ENCODE measurements at regions not wholly inside any gene's neighbourhood (a gene's known extent, or its start where the extent isn't known, plus 50 kb on each side); places are given as distances from the start of the nearest gene placed in this dataset.

- no peaks in the 10 kb centered on the region for H3K4me1 ChIP-seq (ENCODE audit: control insufficient read depth in 1 of 2, insufficient read depth in 2 of 2, low read length in 2 of 2)
- H3K27me3 ChIP-seq (ENCODE audit: control insufficient read depth in 1 of 2, insufficient read depth in 2 of 2, low read length in 2 of 2) = no peaks in the 10 kb centered on the region
- H3K4me3 ChIP-seq (ENCODE audit: low read depth in 1 of 2, low read length in 2 of 2) = no peak overlapping the region
- no peak overlapping the region for H3K9ac ChIP-seq (ENCODE audit: low read depth in 1 of 2, low read length in 2 of 2)
- no peaks in the 10 kb centered on the region for H3K9me3 ChIP-seq (ENCODE audit: control insufficient read depth in 1 of 2, low read length in 2 of 2)
- no peak overlapping the region for H3K27ac ChIP-seq (ENCODE audit: low read depth, low read length)
- H3K36me3 ChIP-seq (ENCODE audit: control insufficient read depth in 1 of 2, insufficient read depth in 2 of 2, low read length in 2 of 2) = no peaks in the 10 kb centered on the region
These were observed 617.9 kb downstream of the BNC2 start for GRCh38 chr9:16252616-16253015.

GRCh38 chr9:16254674-16255073, 615.8 kb downstream of the BNC2 start:
- H3K9me3 ChIP-seq (ENCODE audit: control insufficient read depth in 1 of 2, low read length in 2 of 2) = no peaks in the 10 kb centered on the region
- no peak overlapping the region for H3K4me3 ChIP-seq (ENCODE audit: low read depth in 1 of 2, low read length in 2 of 2)
- H3K9ac ChIP-seq (ENCODE audit: low read depth in 1 of 2, low read length in 2 of 2) = no peak overlapping the region
- H3K4me1 ChIP-seq (ENCODE audit: control insufficient read depth in 1 of 2, insufficient read depth in 2 of 2, low read length in 2 of 2) = no peaks in the 10 kb centered on the region
- no peak overlapping the region for H3K27ac ChIP-seq (ENCODE audit: low read depth, low read length)
- H3K27me3 ChIP-seq (ENCODE audit: control insufficient read depth in 1 of 2, insufficient read depth in 2 of 2, low read length in 2 of 2) = no peaks in the 10 kb centered on the region
- no peaks in the 10 kb centered on the region for H3K36me3 ChIP-seq (ENCODE audit: control insufficient read depth in 1 of 2, insufficient read depth in 2 of 2, low read length in 2 of 2)

DNA sequence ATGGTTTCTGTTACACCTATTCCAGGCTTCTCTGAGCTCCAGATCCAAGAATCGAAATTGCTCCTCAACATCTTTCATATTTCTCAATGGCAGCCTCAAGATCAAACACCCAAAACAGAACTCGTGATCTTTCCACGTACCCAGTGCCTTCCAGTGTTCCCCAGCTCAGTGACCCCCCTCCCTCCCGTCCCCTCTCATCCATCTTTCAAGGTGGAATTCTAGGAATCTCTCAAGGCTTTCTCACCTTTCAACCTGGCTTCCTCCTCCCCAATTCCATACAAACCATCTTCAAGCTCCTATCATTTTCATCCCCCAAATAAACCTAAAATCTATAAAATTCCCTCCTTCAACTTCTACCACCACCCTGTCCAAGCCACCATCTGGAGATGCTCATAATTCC, 615.3 kb downstream of the BNC2 start:
- Histone ChIP-seq H3K36me3 (ENCODE audit: control insufficient read depth in 1 of 2, insufficient read depth in 2 of 2, low read length in 2 of 2) (no peaks in the 10 kb centered on the region), H3K27ac (ENCODE audit: low read depth, low read length) (no peak overlapping the region), H3K4me3 (ENCODE audit: low read depth in 1 of 2, low read length in 2 of 2) (no peak overlapping the region), H3K27me3 (ENCODE audit: control insufficient read depth in 1 of 2, insufficient read depth in 2 of 2, low read length in 2 of 2) (no peaks in the 10 kb centered on the region), H3K4me1 (ENCODE audit: control insufficient read depth in 1 of 2, insufficient read depth in 2 of 2, low read length in 2 of 2) (no peaks in the 10 kb centered on the region), H3K9ac (ENCODE audit: low read depth in 1 of 2, low read length in 2 of 2) (no peak overlapping the region), H3K9me3 (ENCODE audit: control insufficient read depth in 1 of 2, low read length in 2 of 2) (no peaks in the 10 kb centered on the region)

- no peaks in the 10 kb centered on the region for H3K27me3 ChIP-seq (ENCODE audit: control insufficient read depth in 1 of 2, insufficient read depth in 2 of 2, low read length in 2 of 2)
- H3K9ac ChIP-seq (ENCODE audit: low read depth in 1 of 2, low read length in 2 of 2) = no peak overlapping the region
- H3K36me3 ChIP-seq (ENCODE audit: control insufficient read depth in 1 of 2, insufficient read depth in 2 of 2, low read length in 2 of 2) = no peaks in the 10 kb centered on the region
- H3K9me3 ChIP-seq (ENCODE audit: control insufficient read depth in 1 of 2, low read length in 2 of 2) = no peaks in the 10 kb centered on the region
- H3K4me1 ChIP-seq (ENCODE audit: control insufficient read depth in 1 of 2, insufficient read depth in 2 of 2, low read length in 2 of 2) = no peaks in the 10 kb centered on the region
- no peak overlapping the region for H3K27ac ChIP-seq (ENCODE audit: low read depth, low read length)
- no peak overlapping the region for H3K4me3 ChIP-seq (ENCODE audit: low read depth in 1 of 2, low read length in 2 of 2)
These were observed 612.9 kb downstream of the BNC2 start for GRCh38 chr9:16257604-16258003.

DNA sequence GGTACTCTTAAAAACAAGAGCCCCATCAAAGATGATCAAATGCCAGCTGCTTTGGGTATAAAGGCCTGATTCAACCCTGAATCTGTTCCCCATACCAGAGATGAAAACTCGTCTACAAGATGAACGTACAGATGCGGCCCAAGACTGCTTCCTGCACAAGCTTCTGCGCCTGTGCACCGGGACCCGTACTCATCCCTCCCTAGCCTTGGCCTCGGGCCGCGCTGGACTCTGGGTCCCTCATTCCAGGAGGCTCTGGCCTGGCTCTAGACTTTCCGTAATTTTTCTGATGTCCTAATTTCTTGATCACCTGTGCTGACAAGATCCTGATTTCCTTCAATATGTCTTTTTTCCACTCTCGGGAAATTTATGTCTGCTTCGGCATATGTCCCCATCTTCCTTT, 612.3 kb downstream of the BNC2 start:
- Histone ChIP-seq H3K36me3 (ENCODE audit: control insufficient read depth in 1 of 2, insufficient read depth in 2 of 2, low read length in 2 of 2) (no peaks in the 10 kb centered on the region), H3K4me1 (ENCODE audit: control insufficient read depth in 1 of 2, insufficient read depth in 2 of 2, low read length in 2 of 2) (no peaks in the 10 kb centered on the region), H3K27me3 (ENCODE audit: control insufficient read depth in 1 of 2, insufficient read depth in 2 of 2, low read length in 2 of 2) (no peaks in the 10 kb centered on the region), H3K9me3 (ENCODE audit: control insufficient read depth in 1 of 2, low read length in 2 of 2) (no peaks in the 10 kb centered on the region), H3K27ac (ENCODE audit: low read depth, low read length) (no peak overlapping the region), H3K4me3 (ENCODE audit: low read depth in 1 of 2, low read length in 2 of 2) (no peak overlapping the region), H3K9ac (ENCODE audit: low read depth in 1 of 2, low read length in 2 of 2) (no peak overlapping the region)

DNA sequence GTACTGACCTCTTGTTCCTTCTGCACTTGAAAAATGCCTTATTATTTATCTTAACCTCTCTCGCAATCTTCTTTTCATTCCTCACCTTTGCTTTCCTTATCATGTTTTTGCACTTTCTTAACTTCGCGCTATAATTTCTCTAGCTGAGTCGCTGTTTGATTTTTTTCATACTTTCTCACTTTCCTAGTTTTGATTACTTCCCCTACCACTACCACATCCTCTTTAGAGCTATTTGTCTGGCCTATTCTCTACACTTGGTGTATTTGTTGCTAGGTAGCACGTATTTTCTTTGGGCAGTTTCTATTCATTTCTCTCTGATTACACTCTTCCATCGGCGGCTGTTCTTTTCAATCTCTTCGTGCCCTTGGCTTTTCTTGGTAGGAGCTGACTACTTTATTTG, 611.8 kb downstream of the BNC2 start:
- no peak overlapping the region for H3K9ac ChIP-seq (ENCODE audit: low read depth in 1 of 2, low read length in 2 of 2)
- no peak overlapping the region for H3K27ac ChIP-seq (ENCODE audit: low read depth, low read length)
- no peaks in the 10 kb centered on the region for H3K4me1 ChIP-seq (ENCODE audit: control insufficient read depth in 1 of 2, insufficient read depth in 2 of 2, low read length in 2 of 2)
- H3K9me3 ChIP-seq (ENCODE audit: control insufficient read depth in 1 of 2, low read length in 2 of 2) = no peaks in the 10 kb centered on the region
- H3K4me3 ChIP-seq (ENCODE audit: low read depth in 1 of 2, low read length in 2 of 2) = no peak overlapping the region
- H3K27me3 ChIP-seq (ENCODE audit: control insufficient read depth in 1 of 2, insufficient read depth in 2 of 2, low read length in 2 of 2) = no peaks in the 10 kb centered on the region
- no peaks in the 10 kb centered on the region for H3K36me3 ChIP-seq (ENCODE audit: control insufficient read depth in 1 of 2, insufficient read depth in 2 of 2, low read length in 2 of 2)

DNA sequence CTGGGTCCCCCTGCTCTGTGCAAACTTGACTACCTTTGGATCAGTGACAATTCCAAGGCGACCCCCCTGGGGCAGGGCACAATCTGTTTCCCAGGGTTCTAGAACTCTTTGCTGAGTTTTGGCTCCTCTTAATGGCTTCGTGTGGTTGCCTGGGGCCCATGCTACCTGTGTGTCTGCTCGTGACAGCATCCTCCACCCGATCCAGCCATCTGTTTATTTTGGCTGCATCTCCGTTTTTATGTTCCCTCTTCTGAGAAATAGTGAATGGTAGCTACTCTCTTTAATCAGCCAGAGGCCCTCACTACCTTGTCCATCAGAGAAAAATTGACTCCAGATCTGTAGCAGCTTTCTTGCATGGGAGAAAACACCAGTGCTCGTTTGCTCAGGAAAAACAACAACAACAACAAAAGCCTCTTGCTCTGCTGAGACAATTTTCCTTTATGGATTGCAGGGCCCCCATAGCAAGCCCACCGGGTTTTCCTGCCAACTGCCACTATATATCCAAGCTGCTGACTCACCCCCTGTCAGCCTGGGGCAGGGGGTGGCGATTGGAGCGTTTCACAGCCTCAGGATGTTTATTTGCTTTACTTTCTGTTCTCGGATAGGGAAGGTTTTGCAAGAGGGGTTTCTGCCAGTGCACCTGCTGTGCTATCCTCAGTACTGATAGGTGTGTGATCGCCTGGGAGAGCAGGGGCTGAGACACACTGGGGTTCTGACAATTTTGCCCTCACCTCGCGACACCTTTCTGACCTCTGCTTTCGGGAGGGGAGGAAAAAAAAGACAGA, 607.8 kb downstream of the BNC2 start:
- no peak overlapping the region for H3K27ac ChIP-seq (ENCODE audit: low read depth, low read length)
- H3K27me3 ChIP-seq (ENCODE audit: control insufficient read depth in 1 of 2, insufficient read depth in 2 of 2, low read length in 2 of 2) = peaks cover 0 to 3% of the 10 kb centered on the region in 2 donors
- no peaks in the 10 kb centered on the region for H3K36me3 ChIP-seq (ENCODE audit: control insufficient read depth in 1 of 2, insufficient read depth in 2 of 2, low read length in 2 of 2)
- H3K9me3 ChIP-seq (ENCODE audit: control insufficient read depth in 1 of 2, low read length in 2 of 2) = no peaks in the 10 kb centered on the region
- H3K4me1 ChIP-seq (ENCODE audit: control insufficient read depth in 1 of 2, insufficient read depth in 2 of 2, low read length in 2 of 2) = peaks cover 0 to 7% of the 10 kb centered on the region in 2 donors
- no peak overlapping the region for H3K9ac ChIP-seq (ENCODE audit: low read depth in 1 of 2, low read length in 2 of 2)
- no peak overlapping the region for H3K4me3 ChIP-seq (ENCODE audit: low read depth in 1 of 2, low read length in 2 of 2)

DNA sequence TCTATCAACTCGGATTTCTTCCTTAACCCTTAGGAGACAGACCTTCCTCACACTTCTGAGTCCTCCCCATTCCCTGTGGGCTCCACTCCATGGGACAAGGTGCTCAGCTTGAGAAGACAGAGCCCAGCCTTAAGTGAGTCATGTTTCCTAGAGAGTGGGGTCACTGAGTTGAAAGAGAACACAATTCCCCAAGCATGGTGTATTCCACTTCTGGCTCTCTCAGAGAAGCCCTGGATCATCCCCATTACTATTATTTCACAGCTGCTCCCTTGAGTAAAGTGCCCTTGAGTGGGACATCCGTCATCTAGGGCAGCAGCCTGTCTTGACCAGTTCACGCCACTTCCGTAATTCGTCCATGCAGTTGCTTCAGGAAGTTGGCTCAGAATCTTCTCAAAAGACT, 604.8 kb downstream of the BNC2 start:
- no peak overlapping the region for H3K27ac ChIP-seq (ENCODE audit: low read depth, low read length)
- peaks cover 0 to 3% of the 10 kb centered on the region in 2 donors for H3K27me3 ChIP-seq (ENCODE audit: control insufficient read depth in 1 of 2, insufficient read depth in 2 of 2, low read length in 2 of 2)
- H3K9ac ChIP-seq (ENCODE audit: low read depth in 1 of 2, low read length in 2 of 2) = no peak overlapping the region
- H3K36me3 ChIP-seq (ENCODE audit: control insufficient read depth in 1 of 2, insufficient read depth in 2 of 2, low read length in 2 of 2) = no peaks in the 10 kb centered on the region
- peaks cover 0 to 11% of the 10 kb centered on the region in 2 donors for H3K4me1 ChIP-seq (ENCODE audit: control insufficient read depth in 1 of 2, insufficient read depth in 2 of 2, low read length in 2 of 2)
- no peak overlapping the region for H3K4me3 ChIP-seq (ENCODE audit: low read depth in 1 of 2, low read length in 2 of 2)
- H3K9me3 ChIP-seq (ENCODE audit: control insufficient read depth in 1 of 2, low read length in 2 of 2) = no peaks in the 10 kb centered on the region

- Histone ChIP-seq H3K4me3 (ENCODE audit: low read depth in 1 of 2, low read length in 2 of 2) (peak overlapping the region; percentile 64 to 66), H3K36me3 (ENCODE audit: control insufficient read depth in 1 of 2, insufficient read depth in 2 of 2, low read length in 2 of 2) (no peaks in the 10 kb centered on the region), H3K27ac (ENCODE audit: low read depth, low read length) (no peak overlapping the region)
These were observed 603.7 kb downstream of the BNC2 start for GRCh38 chr9:16266648-16267276.

DNA sequence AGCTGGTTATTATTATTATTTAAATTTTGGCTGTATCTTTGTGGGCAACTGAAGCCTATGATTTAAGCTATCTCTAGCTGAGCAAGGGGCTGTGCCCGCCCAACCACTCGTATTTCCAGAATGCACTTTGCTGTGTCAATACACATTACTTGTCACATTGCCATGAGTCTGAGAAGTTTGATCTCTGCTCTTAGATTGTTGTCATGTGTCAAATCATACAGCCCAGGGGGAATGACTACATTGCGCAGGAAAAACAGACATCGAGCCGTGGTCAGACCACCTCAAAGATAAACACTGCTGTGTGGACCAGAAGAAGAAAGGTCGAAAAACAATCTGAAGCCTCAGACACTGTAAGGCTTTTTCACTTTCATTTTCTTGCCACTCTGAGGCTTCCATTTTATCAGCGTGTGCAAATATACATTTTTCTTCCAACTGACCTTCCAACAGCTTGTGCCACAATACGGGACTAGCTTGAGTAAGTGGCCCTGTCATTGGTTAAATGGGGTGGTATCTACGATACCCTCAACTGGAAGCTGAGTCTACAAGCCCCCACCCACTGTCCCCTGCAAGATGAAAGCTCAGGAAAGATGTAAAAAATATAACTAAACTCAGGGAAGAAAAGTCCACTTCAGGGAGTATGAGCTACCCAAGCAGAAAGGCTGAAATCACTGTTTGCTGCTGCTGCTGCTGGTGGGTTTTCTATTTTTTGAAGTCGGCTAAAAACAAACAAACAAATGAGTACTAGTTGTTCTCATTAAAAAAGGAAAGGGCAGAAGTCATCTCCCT, 603.0 kb downstream of the BNC2 start:
- no peak overlapping the region for H3K27ac ChIP-seq (ENCODE audit: low read depth, low read length)
- H3K27me3 ChIP-seq (ENCODE audit: control insufficient read depth in 1 of 2, insufficient read depth in 2 of 2, low read length in 2 of 2) = peaks cover 0 to 3% of the 10 kb centered on the region in 2 donors
- H3K9me3 ChIP-seq (ENCODE audit: control insufficient read depth in 1 of 2, low read length in 2 of 2) = no peaks in the 10 kb centered on the region
- peak overlapping the region; percentile 64 to 66 for H3K4me3 ChIP-seq (ENCODE audit: low read depth in 1 of 2, low read length in 2 of 2)
- H3K9ac ChIP-seq (ENCODE audit: low read depth in 1 of 2, low read length in 2 of 2) = peak overlapping the region; percentile 17 to 56
- H3K36me3 ChIP-seq (ENCODE audit: control insufficient read depth in 1 of 2, insufficient read depth in 2 of 2, low read length in 2 of 2) = no peaks in the 10 kb centered on the region
- H3K4me1 ChIP-seq (ENCODE audit: control insufficient read depth in 1 of 2, insufficient read depth in 2 of 2, low read length in 2 of 2) = peaks cover 0 to 11% of the 10 kb centered on the region in 2 donors

More at GRCh38 chr9:16266648-16267276, 603.7 kb downstream of the BNC2 start:
- Histone ChIP-seq H3K9me3 (ENCODE audit: control insufficient read depth in 1 of 2, low read length in 2 of 2) (no peaks in the 10 kb centered on the region), H3K27me3 (ENCODE audit: control insufficient read depth in 1 of 2, insufficient read depth in 2 of 2, low read length in 2 of 2) (peaks cover 0 to 3% of the 10 kb centered on the region in 2 donors), H3K9ac (ENCODE audit: low read depth in 1 of 2, low read length in 2 of 2) (no peak overlapping the region), H3K4me1 (ENCODE audit: control insufficient read depth in 1 of 2, insufficient read depth in 2 of 2, low read length in 2 of 2) (peaks cover 0 to 11% of the 10 kb centered on the region in 2 donors)

All from duodenal mucosa (tissue), 2 donors.